GM10248 (cell line): ENCODE measurements at regions not wholly inside any gene's neighbourhood (a gene's known extent, or its start where the extent isn't known, plus 50 kb on each side); places are given as distances from the start of the nearest gene placed in this dataset.

ENCODE experiments used
- CTCF ChIA-PET: fragments of 300-600 bp; sonication (Branson Sonifier 250); formaldehyde crosslinking; extraction: SDS; loops from one replicate; lab custom pipeline; 2021; ENCODE audit warnings: antibody characterized with exemption; lab: Yijun Ruan, JAX
- POLR2A ChIA-PET: fragments of 350-650 bp; sonication (Branson Sonifier 250); formaldehyde crosslinking; extraction: SDS; loops from one replicate; lab custom pipeline; 2020; ENCODE audit warnings: antibody characterized with exemption; lab: Yijun Ruan, JAX
- DNase-seq: peaks from one replicate; pipeline ENCODE4 v3.0.0; 2012; ENCODE audit errors: extremely low spot score
- TF ChIP-seq, protein P1 (sequence below): IDR thresholded peaks from 2 replicates; pipeline ENCODE4 v1.5.1; 2012; ENCODE audit warnings: mild to moderate bottlenecking, low read depth; ENCODE audit errors: extremely low read depth, missing control alignments, control extremely low read depth

DNA sequence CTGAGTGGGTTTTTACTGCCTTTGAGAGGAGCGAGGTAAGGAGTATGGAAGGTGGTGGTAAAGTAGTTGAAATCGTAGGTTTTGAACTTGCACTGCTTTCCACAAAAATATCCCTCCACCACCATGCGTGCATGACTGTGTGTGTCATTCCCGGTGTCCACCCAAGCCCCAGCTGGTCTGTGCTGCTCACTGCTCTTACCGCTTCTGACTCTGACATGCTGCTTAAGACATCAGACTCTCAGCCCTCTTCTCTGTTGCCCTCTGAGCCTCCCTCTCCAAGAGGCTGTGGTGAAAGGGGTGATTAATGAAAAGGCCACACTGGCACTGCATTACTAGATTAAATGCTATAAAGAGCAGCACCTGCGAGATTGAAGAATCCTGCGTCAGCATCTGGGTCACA is 128.7 kb downstream of the SPATA19 start:
- POLR2A ChIA-PET, result no interaction called here
- TF ChIP-seq, protein P1, sequence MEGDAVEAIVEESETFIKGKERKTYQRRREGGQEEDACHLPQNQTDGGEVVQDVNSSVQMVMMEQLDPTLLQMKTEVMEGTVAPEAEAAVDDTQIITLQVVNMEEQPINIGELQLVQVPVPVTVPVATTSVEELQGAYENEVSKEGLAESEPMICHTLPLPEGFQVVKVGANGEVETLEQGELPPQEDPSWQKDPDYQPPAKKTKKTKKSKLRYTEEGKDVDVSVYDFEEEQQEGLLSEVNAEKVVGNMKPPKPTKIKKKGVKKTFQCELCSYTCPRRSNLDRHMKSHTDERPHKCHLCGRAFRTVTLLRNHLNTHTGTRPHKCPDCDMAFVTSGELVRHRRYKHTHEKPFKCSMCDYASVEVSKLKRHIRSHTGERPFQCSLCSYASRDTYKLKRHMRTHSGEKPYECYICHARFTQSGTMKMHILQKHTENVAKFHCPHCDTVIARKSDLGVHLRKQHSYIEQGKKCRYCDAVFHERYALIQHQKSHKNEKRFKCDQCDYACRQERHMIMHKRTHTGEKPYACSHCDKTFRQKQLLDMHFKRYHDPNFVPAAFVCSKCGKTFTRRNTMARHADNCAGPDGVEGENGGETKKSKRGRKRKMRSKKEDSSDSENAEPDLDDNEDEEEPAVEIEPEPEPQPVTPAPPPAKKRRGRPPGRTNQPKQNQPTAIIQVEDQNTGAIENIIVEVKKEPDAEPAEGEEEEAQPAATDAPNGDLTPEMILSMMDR, result no peak
- CTCF ChIA-PET, result no interaction called here

GRCh38 chr11:133715602-133716001 is 129.7 kb downstream of the SPATA19 start:
- POLR2A ChIA-PET, result no interaction called here
- CTCF ChIA-PET, result interaction anchor here (0.8 kb wide), 1 partner anchor 9 kb away, joined by 3 read pairs; no protein-coding TSS in a partner anchor
- DNase-seq, result no peak
- TF ChIP-seq, protein P1, result no peak

More for the DNA sequence above, 128.7 kb downstream of the SPATA19 start:
- no peak for DNase-seq

- no peak for DNase-seq
- ChIA-PET POLR2A (no interaction called here), CTCF (interaction anchor here (0.8 kb wide), 1 partner anchor 10 kb away, joined by 3 read pairs; no protein-coding TSS in a partner anchor)
- TF ChIP-seq, protein P1, result no peak
Measured at GRCh38 chr11:133714471-133715375, 130.6 kb downstream of the SPATA19 start.

DNA sequence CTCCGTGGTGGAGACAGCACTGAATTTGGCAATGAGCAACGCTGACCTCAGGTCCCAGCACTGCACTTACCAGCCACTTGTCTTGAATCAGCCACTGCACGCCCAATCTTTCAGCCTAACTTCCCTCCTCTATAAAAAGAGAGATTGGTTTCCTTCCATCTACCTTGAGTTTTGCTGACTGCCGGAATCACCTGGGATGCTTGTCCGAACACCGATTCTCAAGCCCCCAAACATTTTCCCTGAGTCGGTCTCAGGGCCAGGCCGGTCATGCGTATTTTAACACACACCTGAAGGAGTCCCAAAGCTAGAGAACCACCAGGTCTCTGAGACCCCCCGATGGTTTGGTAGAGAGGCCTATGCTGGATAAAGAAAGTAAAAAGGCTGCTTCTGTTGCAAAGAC is 131.5 kb downstream of the SPATA19 start:
- TF ChIP-seq, protein P1, result no peak
- ChIA-PET POLR2A (no interaction called here), CTCF (no interaction called here)
- DNase-seq, result no peak

GRCh38 chr11:133713406-133713805 is 131.9 kb downstream of the SPATA19 start:
- ChIA-PET POLR2A (no interaction called here), CTCF (no interaction called here)
- no peak for DNase-seq
- TF ChIP-seq, protein P1, result no peak

- TF ChIP-seq, protein P1, result no peak
- no peak for DNase-seq
- ChIA-PET POLR2A (no interaction called here), CTCF (interaction anchor here (1.1 to 1.2 kb wide), 2 partner anchors 13 to 18 kb away, joined by 3 read pairs; no protein-coding TSS in a partner anchor)
Measured at GRCh38 chr11:133712051-133712560, 133.2 kb downstream of the SPATA19 start.
